GM19463 (cell line): ENCODE measurements at regions not wholly inside any gene's neighbourhood (a gene's known extent, or its start where the extent isn't known, plus 50 kb on each side); places are given as distances from the start of the nearest gene placed in this dataset.
A peak's percentile ranks its signal among the peaks of the same experiment; 100 is the strongest.

Experiments used
- ATAC-seq: cut with Tn5 transposase; IDR thresholded peaks from one replicate; pipeline ENCODE4 v1.9.1; 2021; ENCODE audit warnings: mild to moderate bottlenecking, moderate library complexity; ENCODE audit not compliant: unreplicated experiment

GRCh38 chr9:16153741-16154140 is 600.9 kb downstream of the CCDC171 start:
- no peak for ATAC-seq

DNA sequence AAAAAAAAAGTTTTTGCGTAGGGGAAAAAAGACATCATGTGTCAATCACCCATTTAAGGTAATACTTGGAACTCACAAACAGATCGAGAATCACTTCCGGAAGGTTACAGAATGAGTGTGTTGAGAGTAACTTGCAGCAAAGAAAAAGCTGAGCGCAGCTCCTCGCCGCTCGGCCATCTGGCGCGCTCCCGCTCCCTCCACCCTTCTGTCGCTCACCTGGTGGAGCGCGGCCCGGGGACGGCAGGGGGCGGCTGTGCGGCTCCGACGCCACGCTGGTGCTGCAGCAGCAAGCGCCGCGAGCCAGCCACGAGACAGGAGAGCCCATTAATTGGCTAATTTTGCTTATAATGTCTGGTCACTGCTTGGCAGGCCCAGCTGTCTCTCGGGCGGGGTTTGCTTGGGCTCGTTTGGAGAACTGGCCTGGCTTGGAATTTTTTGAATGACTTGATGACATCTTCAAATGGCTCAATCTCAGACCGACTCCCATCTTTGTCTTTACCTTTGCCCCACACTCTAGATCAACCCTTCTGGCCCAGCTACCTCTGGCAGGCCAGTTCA is 601.8 kb downstream of the CCDC171 start:
- peak; percentile 89 for ATAC-seq

- ATAC-seq = no peak
These were observed 603.0 kb downstream of the CCDC171 start for GRCh38 chr9:16155878-16156277.

DNA sequence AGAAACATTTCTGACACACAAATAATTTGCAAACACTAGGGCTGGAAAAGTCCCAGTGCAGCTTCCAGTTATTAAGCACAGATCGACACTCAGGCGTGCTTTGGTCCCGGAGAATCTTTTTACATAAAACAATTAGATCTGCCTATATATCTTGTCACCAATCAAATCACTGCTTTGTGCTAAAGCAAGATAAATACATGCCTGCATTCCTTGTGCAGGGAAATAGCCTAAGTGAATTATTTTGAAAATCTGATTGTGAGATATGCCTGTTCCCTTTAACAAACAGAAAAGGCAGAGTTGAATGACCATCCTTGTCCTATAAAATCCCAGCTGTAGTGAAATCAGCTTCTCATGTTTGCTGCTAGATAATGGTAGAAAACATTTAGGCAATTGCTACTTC is 604.4 kb downstream of the CCDC171 start:
- no peak for ATAC-seq

DNA sequence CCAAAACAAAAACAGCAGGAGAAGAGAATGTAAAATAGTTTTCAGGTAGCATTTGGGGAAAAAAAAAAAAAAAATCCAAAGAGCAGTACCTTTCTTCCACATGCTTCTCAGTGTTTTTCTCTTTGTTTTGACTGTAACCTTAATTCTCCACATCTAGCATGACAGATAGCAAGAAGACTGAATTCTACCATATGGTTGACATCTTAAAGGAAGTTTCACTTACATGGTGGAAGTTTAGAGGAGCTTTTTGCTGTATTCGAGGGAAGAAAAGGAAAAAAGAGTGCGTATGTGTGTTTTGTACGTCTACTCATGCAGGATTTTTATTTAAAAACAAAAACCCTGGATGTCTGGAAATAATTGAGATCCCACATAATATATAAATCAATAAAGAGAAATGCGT is 604.8 kb downstream of the CCDC171 start:
- ATAC-seq = no peak

- no peak for ATAC-seq
These were observed 605.2 kb downstream of the CCDC171 start for GRCh38 chr9:16158093-16158492.

DNA sequence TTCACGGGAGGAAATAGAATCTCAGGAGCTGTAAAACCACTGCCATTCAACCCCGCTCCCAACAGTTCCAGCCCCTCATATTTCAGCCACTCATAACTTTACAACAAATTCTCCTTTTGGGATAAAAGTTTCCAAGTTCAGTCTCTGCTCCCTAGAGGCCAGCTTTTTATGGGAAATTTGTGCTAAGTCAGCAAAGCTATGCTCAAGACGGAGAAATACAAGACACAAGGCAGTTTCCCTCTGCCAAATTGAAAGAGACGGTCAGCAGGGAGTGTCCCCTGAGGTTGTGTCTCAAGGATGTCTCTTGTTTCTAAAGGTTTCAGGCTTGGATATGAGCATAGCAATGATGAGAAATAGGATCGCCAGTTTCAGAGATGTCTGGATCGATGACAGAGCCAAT is 608.6 kb downstream of the CCDC171 start:
- no peak for ATAC-seq

- no peak for ATAC-seq
These were observed 617.3 kb downstream of the CCDC171 start for GRCh38 chr9:16170119-16170518.

- ATAC-seq = no peak
These were observed 619.1 kb downstream of the CCDC171 start for GRCh38 chr9:16171911-16172310.

DNA sequence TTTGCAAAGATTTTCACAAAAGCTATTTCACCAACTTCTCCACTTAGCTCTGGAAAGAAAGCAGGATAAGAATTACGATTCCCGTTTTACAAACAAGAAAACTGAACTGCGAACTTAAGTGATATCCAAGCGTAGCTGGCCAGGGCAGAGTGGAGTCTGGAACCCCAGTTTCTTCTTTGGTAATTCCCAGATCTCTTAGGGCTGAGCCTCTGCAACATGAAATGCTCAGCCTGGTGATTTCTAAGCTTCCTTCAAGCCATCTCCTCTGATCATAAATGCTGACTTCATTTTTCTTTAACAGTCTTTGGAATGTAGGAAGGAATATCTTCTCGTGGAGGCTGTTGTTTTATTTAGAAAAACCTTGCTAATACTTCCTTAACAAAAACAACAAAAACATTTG is 620.0 kb downstream of the CCDC171 start:
- no peak for ATAC-seq

DNA sequence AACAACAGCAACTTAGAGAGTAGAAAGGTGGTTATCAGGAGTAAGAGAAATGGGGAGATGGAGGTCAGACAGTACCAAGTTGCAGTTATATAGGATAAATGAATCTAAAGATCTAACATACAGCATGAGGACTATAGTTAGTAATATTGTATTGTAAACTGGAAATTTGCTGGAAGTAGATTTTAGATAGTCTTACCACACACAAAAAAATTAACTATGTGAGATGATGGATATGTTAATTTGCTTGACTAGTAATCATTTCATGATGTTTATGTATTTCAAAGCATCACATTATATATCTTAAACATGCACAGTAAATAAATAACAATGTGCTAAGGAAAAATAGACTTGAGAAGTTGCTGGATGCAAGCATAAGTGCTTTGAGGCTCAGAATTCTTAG is 622.1 kb downstream of the CCDC171 start:
- ATAC-seq = no peak

DNA sequence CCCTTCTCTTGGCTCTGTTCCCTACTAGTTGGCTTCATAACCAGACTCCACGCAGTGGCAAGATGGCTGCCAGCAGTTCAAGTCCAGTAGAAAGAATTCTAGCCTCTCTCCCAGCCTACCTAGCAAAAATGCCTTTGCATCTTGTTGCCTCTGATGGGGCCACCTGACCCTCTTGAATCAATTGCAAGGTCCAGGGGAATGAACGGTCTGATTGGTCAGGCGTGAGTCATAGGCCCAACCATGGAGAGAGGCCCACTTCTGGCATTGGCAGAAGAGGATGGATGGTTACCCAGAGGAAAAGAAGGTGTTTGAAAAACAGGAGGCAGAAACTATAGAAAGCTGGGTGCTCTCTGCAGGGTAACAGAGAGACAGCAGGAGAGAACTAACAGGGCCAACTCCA is 622.6 kb downstream of the CCDC171 start:
- no peak for ATAC-seq

DNA sequence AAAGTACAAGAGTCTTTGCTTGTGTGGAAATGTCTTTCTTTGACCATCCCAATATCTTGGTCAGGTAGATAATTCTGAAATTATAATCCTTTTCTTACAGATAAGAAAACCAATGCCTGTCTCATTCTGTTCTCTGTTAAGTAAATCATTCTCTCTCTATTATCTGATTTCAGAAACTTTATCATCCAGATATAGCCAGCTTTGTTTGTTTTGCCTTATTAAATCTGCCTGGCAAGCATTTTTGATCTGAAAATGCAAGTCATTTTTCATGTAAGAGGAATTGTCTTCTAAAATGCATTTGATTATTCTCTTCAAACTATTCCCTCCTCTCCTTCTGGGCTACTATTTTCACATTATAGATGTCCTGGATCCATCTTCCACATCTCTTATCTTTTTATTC is 625.5 kb downstream of the CCDC171 start:
- no peak for ATAC-seq

GRCh38 chr9:16179566-16179965 is 626.7 kb downstream of the CCDC171 start:
- ATAC-seq = no peak

GRCh38 chr9:16180091-16180490 is 627.2 kb downstream of the CCDC171 start:
- ATAC-seq = no peak

DNA sequence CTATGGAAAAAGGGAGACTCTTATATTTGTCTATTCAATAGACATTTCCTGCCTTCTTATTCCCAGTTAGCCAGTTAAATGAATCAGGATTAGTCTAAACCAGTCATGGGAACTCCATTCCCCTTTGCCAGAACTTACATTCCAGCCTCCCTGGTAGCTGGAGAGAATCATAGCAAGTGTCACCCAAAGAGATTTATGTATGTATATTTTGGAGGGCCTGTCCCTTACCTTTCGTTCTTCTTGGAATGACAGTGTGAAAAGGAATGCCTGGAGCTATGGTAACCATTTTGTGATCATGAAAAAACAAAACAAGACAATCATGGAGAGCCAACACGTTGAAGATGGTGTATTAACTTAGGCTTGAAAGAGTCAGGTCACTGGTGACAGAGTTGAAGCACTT is 627.7 kb downstream of the CCDC171 start:
- no peak for ATAC-seq

- no peak for ATAC-seq
These were observed 628.7 kb downstream of the CCDC171 start for GRCh38 chr9:16181539-16181938.

- no peak for ATAC-seq
These were observed 629.9 kb downstream of the CCDC171 start for GRCh38 chr9:16182784-16183183.

GRCh38 chr9:16184964-16185646 is 632.3 kb downstream of the CCDC171 start:
- ATAC-seq = no peak

DNA sequence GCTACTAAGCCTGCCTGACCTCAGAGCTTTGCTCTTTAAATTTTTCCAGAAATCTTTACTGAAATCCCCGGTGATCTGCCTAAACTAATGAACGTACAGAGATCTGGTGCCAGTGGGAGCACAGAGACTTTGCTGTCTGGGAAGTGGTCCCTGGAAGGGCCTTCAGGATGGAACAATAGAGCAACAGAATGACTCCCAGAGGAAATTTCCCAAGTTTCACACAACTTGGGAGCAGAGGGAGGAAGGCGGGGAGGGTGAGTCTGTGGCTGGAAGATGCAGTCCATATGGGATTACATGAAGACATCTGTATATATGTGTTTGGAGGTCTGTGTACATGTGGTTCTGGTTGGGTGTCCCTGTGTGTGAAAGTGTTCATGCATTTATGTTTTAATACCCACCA is 638.3 kb downstream of the CCDC171 start:
- ATAC-seq = no peak

GRCh38 chr9:16191691-16192402 is 639.0 kb downstream of the CCDC171 start:
- peak; percentile 94 for ATAC-seq

DNA sequence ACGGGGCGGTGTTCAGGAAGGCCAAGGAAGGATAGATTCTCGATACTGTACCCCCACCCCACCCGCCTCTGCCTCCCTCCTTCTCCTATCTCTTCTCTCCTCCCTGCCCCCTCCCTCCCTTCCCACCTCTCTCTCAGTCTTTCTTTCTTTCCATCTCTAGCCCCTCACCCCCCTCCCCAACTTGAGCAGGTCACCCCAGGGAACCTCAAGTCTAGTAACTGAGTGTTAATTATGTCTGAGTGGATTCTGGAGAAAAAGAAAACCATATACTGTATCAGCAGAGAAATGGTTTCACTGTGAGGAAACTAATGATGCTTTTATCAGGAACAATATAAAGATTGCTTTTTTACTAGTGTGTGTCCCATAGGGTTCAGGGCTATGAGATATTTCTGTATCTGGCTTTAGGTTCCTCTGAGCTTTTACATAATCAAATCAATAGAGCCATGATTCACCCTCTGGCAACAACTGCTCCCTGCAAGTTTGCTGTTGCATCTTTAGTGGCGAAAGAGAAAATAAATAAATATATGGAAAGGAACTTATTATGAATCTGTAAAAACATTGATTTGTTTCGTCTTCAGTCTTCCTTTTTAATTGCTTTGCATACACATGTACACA is 639.7 kb downstream of the CCDC171 start:
- ATAC-seq = no peak
